HG03565 (cell line): ENCODE measurements at regions not wholly inside any gene's neighbourhood (a gene's known extent, or its start where the extent isn't known, plus 50 kb on each side); places are given as distances from the start of the nearest gene placed in this dataset.
"Not testable (repeated sequence)": the region's sequence is repeated elsewhere in the genome, so short reads cannot be mapped to it uniquely, and the experiment has no call there.

Experiments used
- ATAC-seq: cut with Tn5 transposase; IDR thresholded peaks from one replicate; pipeline ENCODE4 v1.9.1; 2021; ENCODE audit warnings: mild to moderate bottlenecking, moderate library complexity; ENCODE audit not compliant: unreplicated experiment

- ATAC-seq = no peak
Observed at GRCh38 chr2:77831898-77832297, 309.7 kb upstream of the LRRTM4 start.

- ATAC-seq = no peak
Observed at GRCh38 chr2:77834360-77835002, 312.3 kb upstream of the LRRTM4 start.

- ATAC-seq = no peak
Observed at GRCh38 chr2:77838441-77838840, 316.3 kb upstream of the LRRTM4 start.

GRCh38 chr2:77839102-77839501 lies 316.9 kb upstream of the LRRTM4 start:
- ATAC-seq = no peak

- ATAC-seq = no peak
Observed at GRCh38 chr2:77862120-77862519, 339.9 kb upstream of the LRRTM4 start.

GRCh38 chr2:77864426-77864825 lies 342.2 kb upstream of the LRRTM4 start:
- no peak for ATAC-seq

- ATAC-seq = no peak
Observed at GRCh38 chr2:77866661-77867060, 344.5 kb upstream of the LRRTM4 start.

- no peak for ATAC-seq
Observed at GRCh38 chr2:77867146-77867545, 345.0 kb upstream of the LRRTM4 start.

- ATAC-seq = no peak
Observed at GRCh38 chr2:77873506-77873905, 351.3 kb upstream of the LRRTM4 start.

GRCh38 chr2:77900211-77900610 lies 378.0 kb upstream of the LRRTM4 start:
- ATAC-seq = not testable (repeated sequence)

GRCh38 chr2:77910136-77910535 lies 388.0 kb upstream of the LRRTM4 start:
- ATAC-seq = no peak

- no peak for ATAC-seq
Observed at GRCh38 chr2:77920838-77921366, 398.7 kb upstream of the LRRTM4 start.

GRCh38 chr2:77922567-77922966 lies 400.4 kb upstream of the LRRTM4 start:
- no peak for ATAC-seq

GRCh38 chr2:77937366-77937765 lies 415.2 kb upstream of the LRRTM4 start:
- ATAC-seq = no peak

GRCh38 chr2:77938462-77938861 lies 416.3 kb upstream of the LRRTM4 start:
- ATAC-seq = no peak

- no peak for ATAC-seq
Observed at GRCh38 chr2:77939370-77939769, 417.2 kb upstream of the LRRTM4 start.

GRCh38 chr2:77939801-77940200 lies 417.6 kb upstream of the LRRTM4 start:
- ATAC-seq = no peak

GRCh38 chr2:77954931-77955330 lies 432.8 kb upstream of the LRRTM4 start:
- no peak for ATAC-seq

- ATAC-seq = no peak
Observed at GRCh38 chr2:77962943-77963342, 440.8 kb upstream of the LRRTM4 start.

- no peak for ATAC-seq
Observed at GRCh38 chr2:77977471-77978063, 455.4 kb upstream of the LRRTM4 start.

- ATAC-seq = no peak
Observed at GRCh38 chr2:77995161-77995560, 473.0 kb upstream of the LRRTM4 start.

GRCh38 chr2:77999376-77999775 lies 477.2 kb upstream of the LRRTM4 start:
- ATAC-seq = no peak

GRCh38 chr2:78009289-78009688 lies 487.1 kb upstream of the LRRTM4 start:
- no peak for ATAC-seq
